GM12874 (cell line): ENCODE measurements at regions not wholly inside any gene's neighbourhood (a gene's known extent, or its start where the extent isn't known, plus 50 kb on each side); places are given as distances from the start of the nearest gene placed in this dataset.

ENCODE experiments used
- CTCF ChIP-seq: IDR thresholded peaks from 2 replicates; pipeline ENCODE4 v1.5.1; 2011; ENCODE audit warnings: low read depth, mild to moderate bottlenecking, control low read depth, low read length, moderate library complexity; ENCODE audit not compliant: insufficient read depth

- TF ChIP-seq CTCF = no peak
Observed at GRCh38 chr7:22051886-22052673, 106.4 kb upstream of the CDCA7L start.

GRCh38 chr7:22049766-22050500 is 104.2 kb upstream of the CDCA7L start:
- TF ChIP-seq CTCF = no peak

- no peak for TF ChIP-seq CTCF
Observed at GRCh38 chr7:22043367-22043766, 97.7 kb upstream of the CDCA7L start.

GRCh38 chr7:22040923-22041595 is 95.4 kb upstream of the CDCA7L start:
- TF ChIP-seq CTCF = no peak

- TF ChIP-seq CTCF = no peak
Observed at GRCh38 chr7:22039670-22040069, 94.0 kb upstream of the CDCA7L start.

- TF ChIP-seq CTCF = no peak
Observed at GRCh38 chr7:22027475-22027874, 81.8 kb upstream of the CDCA7L start.

- TF ChIP-seq CTCF = no peak
Observed at GRCh38 chr7:22025983-22026382, 80.3 kb upstream of the CDCA7L start.
